ENCODE measurements at regions not wholly inside any gene's neighbourhood (a gene's known extent, or its start where the extent isn't known, plus 50 kb on each side); places are given as distances from the start of the nearest gene placed in this dataset.
"Not testable (repeated sequence)": the region's sequence is repeated elsewhere in the genome, so short reads cannot be mapped to it uniquely, and the experiment has no call there.

DNA sequence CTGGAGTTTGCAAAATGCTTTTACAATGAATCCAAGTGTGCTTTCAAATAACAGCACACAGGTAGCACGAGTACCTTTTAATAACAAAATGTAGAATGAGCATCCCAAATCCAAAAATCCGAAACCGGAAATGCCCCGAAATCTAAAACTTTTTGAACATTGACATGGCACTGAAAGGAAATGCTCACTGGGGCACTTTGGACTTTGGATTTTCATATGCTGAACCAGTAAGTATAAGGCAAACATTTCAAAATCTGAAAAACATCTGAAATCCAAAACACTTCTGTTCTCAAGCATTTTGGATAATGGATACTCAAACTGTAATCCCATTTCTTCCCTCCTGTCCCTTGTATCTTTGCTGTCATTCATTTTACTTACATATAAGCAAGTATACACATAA lies 50.1 kb downstream of the GCNT4 start:
- DNase-seq = no peak

DNA sequence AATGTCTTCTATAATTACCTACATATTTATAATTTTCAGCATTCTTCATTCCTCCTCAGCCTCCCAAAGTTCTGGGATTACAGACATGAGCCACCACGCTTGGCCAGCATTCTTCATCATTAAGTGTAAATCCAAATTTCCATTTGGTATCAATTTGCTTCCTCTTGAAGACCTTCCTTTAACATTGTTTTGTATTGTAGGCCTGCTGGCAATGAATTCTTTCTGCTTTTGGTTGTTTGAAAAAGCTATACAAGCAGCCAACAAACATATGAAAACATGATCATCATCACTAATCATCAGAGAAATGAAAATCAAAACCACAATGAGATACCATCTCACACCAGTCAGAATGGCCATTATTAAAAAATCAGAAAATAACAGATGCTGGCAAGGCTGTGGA lies 56.4 kb downstream of the GCNT4 start:
- no peak for DNase-seq

DNA sequence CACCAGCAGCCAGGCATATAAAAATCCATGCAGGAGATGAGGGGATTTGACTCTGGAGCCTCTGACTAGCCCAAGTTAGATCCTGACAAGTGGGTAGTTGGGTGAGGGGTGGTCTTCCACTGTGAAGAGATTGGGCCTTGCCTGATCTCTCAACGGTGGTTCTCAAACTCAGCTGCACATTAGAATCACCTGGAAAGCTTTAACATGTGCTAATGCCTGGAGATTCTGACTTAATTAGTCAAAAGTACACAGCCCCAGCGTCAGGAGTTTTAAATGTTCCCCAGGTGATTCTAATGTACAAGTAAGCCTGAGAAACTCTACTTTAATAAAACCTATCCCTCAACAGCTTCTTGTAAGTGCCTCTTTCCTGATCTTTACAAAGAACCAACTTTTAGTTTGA lies 57.5 kb downstream of the GCNT4 start:
- DNase-seq = no peak

DNA sequence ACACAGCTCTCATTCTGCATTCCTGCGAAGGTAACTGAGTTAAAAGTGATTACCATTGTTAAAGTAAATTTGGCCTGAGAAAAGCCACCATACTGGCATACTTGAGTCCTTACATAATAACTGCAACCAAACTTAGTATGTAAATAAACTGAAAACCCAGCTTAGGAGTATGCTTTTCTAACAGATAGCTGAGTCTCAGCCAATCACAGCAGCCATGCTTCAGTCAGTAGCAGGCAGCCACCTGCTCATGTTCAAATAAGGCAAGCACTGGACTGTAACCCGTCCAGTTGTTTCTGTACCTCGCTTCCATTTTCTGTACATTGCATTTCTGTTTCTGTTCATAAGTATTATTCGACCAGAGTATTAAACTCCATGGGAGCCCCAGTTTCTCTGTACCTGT lies 58.6 kb downstream of the GCNT4 start:
- DNase-seq = no peak

DNA sequence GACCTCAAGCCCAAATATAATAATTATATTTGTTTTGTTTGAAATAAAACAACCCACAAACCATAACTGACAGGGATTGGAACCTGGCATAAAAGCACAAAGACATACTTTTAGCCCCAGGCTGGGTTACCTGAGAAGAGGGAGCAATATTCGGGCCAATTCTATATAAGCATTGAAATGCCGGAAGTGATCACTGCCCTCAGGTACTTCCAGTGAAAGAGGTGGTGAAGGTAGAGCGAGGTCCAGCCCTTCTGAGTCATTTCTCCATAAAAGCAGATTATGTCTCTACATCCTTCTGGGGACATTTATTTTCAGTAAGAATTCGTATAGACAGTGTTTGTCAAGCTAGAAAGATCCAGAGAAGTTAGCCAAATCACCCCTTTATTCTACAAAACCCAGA lies 59.6 kb downstream of the GCNT4 start:
- no peak for DNase-seq

DNA sequence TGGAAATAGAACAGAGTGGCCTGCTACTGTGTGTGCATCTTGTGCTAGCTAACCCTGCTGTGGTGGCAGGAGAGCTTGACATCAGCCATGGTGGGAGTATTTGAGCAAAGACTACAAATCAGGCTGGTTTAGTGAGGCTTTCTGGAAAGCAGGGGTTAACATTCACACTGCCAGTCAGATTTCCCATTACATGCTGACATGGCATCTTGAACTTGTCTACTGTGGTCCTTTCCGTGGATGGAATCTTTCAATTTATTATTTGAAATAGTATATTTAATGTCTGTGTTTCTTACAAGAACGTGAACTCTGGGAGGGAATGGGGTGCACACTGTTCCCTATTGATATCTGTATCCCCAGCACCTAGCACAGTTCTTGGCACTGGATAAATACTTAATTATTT lies 60.8 kb downstream of the GCNT4 start:
- DNase-seq = no peak

DNA sequence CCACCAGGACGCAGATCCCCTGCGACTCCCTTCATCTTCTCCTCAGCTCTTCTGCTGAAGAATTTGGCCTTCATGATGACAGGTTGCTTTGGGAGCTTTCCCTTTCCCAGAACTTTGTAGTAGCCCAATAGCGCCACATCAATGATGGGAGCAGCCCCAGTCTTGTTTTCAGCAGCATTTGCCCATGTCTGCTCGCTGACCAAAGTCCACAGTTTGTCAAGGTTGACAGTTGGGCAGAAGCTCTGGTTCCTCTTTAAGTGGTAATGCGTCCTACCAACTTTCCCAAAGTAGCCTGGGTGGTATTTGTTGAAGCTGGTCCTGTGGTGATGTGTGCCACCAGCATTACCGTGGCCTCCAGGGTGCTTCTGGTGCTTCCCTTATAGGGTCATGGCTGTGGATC lies 62.2 kb downstream of the GCNT4 start:
- DNase-seq = no peak

DNA sequence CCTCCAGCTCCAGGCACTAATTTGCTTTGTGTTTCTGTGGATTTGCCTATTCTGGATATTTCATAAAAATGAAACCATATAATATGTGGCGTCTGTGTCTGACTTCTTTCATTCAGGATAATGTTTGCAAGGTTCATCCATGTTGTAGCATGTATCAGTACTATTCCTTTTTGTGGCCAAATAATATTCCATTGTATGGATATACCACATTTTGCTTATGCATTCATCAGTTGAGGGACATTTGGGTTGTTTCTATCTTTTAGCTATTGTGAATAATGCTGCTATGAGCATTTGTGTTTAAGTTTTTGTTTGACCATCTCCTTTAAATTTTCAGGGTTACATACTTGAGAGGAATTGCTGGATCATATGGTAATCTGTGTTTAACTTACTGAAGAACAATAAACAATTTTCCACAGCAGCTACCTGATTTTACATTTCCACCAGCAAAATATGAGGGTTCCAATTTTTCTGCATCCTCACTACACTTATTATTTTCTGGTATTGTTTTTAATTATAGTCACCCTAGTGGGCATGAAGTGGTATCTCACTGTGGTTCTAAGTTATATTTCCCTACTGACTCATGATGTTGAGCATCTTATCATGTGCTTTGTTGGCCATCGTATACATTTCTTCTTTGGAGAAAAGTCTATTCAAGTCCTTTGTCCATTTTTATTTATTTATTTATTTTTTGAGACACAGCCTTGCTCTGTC lies 63.9 kb downstream of the GCNT4 start:
- DNase-seq = no peak

DNA sequence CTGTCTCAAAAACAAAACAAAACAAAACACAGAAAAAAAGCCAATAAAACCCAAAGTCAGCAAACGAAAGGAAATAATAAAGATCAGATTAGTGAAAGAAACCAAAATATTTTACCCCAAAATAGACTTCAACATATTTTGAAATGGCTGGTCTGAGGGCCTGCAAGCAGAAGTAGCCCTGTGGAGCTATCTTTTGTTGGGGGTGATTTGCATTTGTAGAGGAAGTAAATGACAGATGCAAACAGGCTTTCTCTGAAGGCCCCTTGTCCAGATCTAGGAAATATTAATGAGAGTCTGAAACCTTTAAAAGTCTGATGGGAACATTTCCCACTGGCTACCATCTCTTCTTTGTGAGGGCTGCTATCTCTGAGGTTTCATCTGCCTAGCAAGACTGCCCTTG lies 74.0 kb downstream of the GCNT4 start:
- no peak for DNase-seq

DNA sequence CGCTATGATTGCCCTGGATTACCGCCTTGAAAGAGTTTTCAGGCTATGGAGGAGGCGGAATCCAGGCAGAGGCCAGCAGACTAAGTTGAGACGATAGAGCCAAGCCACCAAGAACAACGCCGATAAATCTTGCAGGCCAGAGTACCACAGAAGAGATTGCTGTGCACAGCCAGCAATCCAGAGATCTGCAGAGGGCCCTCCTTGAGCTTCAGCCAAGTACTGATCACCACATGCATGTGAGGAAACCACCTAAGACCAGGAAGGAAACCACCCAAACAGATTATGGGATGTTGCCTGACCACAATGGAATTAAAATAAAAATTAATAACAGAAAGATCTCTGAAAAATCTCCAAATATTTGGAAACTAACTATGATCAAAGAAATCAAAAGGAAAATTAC lies 74.9 kb downstream of the GCNT4 start:
- DNase-seq = no peak

DNA sequence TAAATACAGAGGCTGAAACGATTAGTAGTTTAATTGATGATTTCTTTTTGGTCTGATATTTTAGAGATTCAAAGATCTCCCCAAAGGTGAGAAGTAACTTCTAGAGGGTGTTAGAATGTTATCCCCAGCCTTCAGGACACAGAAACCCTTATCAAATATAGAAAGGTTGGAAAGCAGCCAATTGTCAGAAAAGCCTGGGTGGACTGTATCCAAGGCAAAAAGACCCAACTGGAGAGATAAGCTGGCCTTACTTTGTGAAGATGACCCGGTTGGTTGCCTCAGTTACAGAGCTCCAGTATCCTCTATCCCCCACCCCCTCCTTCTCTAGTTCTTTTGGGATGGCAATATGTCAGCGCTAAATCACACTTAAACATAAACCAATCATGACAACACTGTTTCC lies 75.7 kb downstream of the GCNT4 start:
- DNase-seq = no peak

DNA sequence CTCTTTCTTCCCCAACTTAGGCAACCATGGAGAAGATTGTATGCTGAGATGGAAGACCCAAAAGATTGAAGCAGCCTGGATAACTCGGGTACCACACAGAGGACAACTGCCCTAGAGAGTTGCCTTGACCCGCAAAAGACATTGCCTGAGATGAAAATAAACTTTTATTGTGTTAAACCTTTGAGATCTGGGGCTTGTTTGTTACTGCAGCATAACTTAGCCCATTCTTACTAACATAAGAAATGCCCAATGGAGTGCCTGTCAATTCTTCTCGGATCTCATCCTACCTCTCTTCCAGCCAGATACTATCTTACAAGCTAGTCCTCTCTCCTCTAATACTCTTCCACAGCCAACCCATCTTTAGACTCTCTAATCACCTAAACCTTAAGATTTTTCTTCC lies 76.8 kb downstream of the GCNT4 start:
- no peak for DNase-seq

DNA sequence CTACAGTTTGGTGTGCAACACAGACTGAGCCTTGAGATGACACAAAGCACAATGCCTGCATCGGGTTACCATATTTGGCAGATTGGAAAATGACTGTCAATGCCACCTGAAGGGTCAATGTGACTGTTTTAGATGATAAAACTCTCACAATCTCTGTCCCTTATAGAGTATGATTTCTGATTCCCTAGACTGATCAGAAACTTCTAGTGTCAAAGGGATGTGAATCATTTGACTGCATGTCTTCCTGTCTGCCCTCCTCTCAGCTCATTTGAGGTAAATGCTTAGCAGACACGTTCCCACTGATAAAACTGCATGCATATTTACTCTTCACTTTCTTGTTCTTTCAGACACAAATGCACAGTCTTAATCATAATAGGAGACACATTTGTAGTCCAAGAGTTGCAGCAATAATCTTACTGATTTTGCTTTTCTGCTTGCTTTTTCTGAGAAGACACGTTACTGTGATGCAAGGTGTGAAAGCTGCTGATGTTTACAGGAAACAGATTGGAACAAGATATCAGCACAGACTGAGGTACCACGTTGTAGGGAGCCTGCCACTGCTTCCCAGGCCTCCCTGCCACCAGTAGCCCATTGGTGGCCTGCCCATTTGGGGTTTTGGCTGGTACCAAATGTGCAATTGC lies 77.8 kb downstream of the GCNT4 start:
- DNase-seq = no peak

DNA sequence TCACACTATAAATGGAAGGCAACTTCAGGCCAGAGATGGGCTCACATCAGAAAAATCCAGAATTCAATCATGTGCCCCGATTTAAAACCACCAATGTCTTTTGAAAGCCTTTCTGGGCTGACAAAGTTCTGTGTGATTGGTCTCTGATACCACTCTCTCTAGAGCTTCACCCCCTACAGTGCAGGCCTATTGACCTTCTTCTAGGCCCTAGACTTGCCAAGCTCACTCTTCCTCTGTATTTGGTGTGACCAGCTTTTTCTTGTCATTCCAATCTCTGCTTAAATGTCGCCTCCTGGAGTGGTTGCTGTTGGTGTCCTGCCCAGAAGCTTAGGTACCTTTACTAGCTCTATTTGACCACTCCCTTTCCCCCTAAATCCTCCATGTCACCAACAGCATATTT lies 78.7 kb downstream of the GCNT4 start:
- no peak for DNase-seq

DNA sequence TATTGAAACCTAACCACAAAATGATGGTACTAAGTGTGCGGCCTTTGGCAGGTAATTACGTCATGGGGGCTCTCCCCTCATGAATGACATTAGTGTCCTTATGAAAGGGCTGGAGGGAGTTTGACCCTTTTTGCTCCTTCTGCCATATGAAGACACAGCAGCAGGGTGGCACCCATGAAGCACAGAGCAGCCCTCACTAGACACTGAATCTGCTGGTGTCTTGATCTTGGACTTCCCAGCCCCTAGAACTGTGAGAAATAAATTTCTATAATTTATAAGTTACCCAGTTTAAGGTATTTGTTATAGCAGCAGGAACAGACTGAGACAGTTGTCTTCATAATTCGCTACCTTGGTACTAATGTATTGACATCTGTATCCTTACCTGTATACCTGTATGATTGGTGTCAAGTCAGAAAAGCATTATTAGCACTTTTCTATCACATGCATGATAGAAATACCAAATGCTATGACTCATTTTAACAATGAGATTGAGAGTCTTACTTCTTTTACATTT lies 80.4 kb downstream of the GCNT4 start:
- DNase-seq = no peak

DNA sequence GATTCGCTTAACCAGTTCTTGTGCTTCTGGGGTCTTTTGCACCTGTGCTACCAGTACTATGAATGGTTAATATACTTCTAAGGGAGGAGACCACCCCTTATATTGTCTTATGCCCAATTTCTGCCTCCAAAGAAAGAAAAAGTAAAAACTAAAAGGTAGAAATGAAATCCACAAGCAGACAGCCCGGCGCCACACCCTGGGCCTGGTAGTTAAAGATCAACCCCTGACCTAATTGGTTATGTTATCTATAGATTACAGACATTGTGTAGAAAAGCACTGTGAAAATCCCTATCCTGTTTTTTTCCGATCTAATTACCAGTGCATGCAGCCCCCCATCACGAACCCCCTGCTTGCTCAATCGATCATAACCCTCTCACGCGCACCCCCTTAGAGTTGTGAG lies 81.5 kb downstream of the GCNT4 start:
- DNase-seq = not testable (repeated sequence)

DNA sequence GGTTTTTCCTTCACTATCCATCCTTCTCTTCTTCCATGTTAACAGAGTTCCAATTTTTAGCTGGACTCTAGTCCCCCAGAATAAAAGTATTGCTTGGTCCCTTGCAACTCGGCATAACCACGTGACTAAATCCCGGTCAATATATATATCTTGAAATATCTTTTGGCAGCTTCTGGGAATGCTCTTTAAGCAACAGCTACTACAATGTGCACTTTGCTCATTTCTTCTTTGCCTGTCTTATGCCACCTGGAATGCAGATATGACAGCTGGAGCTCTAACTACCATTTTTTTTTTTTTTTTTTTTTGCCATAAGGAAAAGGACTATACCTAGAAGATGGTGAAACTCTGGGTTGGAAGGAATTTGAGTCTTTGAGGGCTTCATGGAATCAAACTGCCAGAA lies 82.6 kb downstream of the GCNT4 start:
- no peak for DNase-seq

DNA sequence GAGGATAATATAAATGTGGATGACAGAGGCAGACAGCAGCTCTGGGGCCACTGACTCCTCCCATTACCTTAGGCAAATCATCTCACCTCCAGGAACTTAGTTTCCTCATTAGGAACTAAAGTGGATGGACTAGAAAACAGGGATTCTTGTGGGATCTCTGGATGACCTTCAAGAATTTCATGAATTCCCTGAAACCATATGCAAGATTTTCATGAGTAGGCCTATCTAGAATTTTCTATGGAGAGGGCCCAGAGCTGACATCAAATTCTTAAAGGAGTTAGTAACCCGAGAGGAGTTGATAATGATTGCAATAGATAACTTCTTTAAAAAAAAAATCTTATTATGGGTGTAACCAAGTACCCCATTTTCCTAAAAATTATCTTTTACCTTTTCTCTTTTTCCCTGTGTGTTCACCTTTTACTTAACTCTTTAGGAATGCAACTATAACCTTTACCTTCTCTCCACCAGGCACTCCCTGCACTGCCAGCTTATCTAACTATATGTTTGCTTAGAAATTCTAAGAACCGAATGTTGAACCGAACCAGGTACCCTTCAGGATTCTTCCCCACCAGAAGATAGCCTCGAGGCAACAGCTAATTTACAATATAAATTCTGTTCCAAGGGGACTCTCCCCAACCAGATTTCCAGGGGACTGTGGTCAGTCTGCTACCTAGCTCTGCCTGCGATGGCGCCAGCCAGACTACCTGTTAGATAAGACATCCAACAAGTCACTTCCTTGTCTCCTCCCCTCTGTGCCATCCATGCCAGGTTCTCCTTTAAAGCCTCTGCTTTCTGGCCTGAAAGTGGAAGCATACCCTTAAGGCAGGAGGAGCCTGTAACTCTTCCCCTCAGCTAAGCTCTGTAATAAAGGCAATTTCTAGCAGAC lies 86.0 kb downstream of the GCNT4 start:
- no peak for DNase-seq

DNA sequence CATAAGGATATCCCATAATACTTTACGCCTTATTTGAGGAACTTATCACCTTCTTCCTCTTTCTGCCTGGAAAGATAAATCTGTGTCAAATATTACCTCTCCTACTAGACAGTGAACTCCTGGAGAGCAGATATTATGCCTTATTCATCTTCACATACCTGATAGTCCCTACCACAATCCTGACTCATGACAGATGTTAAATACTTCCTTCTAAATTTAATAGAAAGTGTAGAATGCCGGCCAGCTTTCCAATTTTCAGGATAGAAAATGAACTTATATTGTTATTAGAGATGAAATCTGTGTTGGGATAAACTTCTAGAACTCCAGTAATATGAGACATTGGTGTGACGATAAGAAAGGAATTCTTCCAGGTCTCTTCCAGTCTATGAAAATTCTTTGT lies 89.0 kb downstream of the GCNT4 start:
- no peak for DNase-seq

DNA sequence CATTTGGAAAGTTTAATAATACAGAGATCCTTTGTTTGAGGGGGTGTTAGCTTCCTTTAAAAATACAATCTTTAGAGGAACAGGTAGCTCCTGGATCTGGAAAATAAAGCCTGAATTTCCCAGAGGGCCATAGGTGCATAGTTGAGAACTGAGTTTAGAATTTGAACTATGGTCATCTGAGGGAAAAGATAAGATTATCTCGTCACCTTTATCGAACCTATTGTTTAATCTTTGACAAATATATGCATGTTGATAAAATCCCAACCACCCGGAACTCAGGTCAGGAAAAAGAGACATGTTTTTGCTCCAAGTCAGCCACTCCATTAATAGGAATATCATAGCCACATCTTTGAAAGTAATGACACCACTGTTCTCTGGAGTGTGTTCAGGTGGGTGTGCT lies 91.7 kb upstream of the FAM169A start:
- no peak for DNase-seq

DNA sequence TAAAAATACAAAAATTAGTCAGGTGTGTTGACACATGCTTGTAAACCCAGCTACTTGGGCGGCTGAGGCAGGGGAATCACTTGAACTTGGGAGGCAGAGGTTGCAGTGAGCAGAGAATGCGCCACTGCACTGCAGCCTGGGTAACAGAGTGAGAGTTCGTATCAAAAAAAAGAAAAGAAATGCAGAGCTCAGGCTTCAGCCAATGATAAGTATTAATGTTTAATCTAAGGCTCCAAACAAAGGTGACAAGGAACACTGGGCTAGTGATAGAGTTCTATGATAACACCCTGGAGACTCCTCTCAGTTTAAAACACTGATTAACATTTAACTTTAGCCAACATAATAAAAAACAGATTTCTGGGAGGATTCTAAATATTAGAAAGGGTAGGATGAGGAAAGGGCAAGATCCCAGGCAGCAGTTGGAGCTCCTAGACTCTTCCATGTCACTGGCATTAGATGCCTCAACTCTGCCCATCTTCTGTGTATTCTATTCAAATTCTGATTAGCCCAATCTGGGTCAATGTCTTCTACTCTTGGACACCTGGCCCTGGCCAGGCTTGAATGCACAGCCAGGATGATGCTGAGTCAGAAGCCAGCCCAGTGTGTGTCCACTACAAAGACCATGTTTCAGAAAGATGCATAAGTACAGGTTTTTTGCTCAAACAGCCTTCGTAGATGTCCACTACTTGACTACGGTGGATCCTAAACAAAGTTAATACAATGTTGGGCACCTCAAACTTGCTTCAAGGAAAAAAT lies 91.0 kb upstream of the FAM169A start:
- no peak for DNase-seq

DNA sequence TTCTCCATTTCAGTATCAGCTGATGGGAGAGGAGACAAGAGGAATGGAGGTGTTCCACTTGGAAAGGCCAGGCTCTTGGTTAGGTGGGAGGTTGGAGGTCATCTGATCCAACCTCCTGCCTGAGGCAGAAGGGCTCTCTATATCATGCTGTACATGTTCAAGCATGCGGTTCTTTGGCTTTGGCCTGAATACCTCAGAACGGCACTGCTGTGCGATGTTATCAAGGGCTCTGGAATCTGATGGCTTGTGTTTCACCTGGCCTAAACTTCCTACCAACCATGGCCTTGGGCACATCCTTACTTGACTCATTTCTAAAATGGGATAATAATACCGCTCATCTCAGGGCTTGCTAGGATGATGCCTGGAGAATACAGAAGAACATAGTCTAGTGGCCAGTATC lies 90.1 kb upstream of the FAM169A start:
- no peak for DNase-seq

DNA sequence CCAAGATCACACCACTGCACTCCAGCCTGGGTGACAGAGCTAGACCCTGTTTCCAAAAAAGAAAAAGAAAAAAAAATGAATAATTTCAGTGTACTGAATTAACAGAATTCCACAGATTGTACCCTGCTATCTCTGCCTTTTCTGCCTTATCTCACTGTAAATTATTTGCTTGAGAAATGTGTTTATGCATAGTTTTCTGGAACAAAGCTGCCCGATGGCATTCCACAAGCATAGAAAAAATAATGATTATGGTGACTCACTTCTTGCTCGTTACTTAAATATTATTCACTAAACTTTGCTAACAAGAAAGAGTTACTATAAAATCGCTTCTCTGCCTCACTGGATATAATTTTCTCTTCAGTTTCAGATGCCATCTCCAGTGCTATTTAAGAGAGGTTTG lies 88.7 kb upstream of the FAM169A start:
- no peak for DNase-seq
